HepG2 (cell line): ENCODE measurements at regions not wholly inside any gene's neighbourhood (a gene's known extent, or its start where the extent isn't known, plus 50 kb on each side); places are given as distances from the start of the nearest gene placed in this dataset.

Experiments
- PCBP2 ChIP-seq: fragments of 200-400 bp; formaldehyde crosslinking; optimal IDR thresholded peaks from 2 replicates; pipeline ENCODE3; 2018; ENCODE audit warnings: low read length, low read depth; ENCODE audit not compliant: poor library complexity, severe bottlenecking
- REST ChIP-seq, 2 experiments: IDR thresholded peaks; 2 replicates each; pipeline ENCODE4 v1.6.1; 2011 to 2012; ENCODE audit warnings: low read length in 2 of 2, borderline replicate concordance in 1 of 2, low read depth in 1 of 2, mild to moderate bottlenecking in 1 of 2, moderate library complexity in 1 of 2
- SMARCC2 ChIP-seq: fragments of 450-650 bp; IDR thresholded peaks from 2 replicates; pipeline ENCODE4 v1.6.1; 2017; ENCODE audit warnings: antibody characterized with exemption, mild to moderate bottlenecking

DNA sequence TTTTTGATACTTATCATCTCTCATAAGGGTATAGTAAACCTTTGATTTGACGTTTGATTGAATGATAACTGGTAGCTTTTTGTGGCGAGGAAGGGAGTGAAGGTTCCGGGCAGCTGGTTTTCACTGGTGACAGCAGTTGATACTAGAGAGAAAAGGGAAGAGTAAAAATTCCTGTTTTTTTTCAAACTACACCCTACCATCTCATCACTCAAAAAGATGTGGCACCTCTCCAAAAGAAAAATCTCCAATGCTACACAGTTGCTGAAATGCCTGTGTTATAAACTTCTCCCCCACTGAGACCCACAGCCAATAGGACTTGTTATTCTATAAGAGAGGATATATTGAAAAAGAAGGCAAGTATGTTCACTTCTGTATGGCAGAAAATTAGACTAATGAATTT, 154.0 kb downstream of the MAIP1 start:
- no peak for TF ChIP-seq PCBP2
- TF ChIP-seq SMARCC2: no peak
- no peak for TF ChIP-seq REST (IDR thresholded peaks at IDR 0.05; ENCODE audit: borderline replicate concordance in 1 of 2, low read depth in 1 of 2, low read length in 2 of 2)
